ENCODE measurements at regions not wholly inside any gene's neighbourhood (a gene's known extent, or its start where the extent isn't known, plus 50 kb on each side); places are given as distances from the start of the nearest gene placed in this dataset.
A peak's percentile ranks its signal among the peaks of the same experiment; 100 is the strongest.

- DNase-seq (ENCODE audit: low read depth), result no peak
- peak; percentile 7 for TF ChIP-seq CTCF (IDR thresholded peaks at IDR 0.05; ENCODE audit: low read length, missing control alignments)
- no peak overlapping the region for H3K4me3 ChIP-seq (replicated peaks; ENCODE audit: low read depth, low read length)
Observed at GRCh38 chr6:68443704-68444103, 191.4 kb upstream of the ADGRB3 start.

- DNase-seq (ENCODE audit: low read depth), result peak; percentile 0
- no peak for TF ChIP-seq CTCF (IDR thresholded peaks at IDR 0.05; ENCODE audit: low read length, missing control alignments)
- no peak overlapping the region for H3K4me3 ChIP-seq (replicated peaks; ENCODE audit: low read depth, low read length)
Observed at GRCh38 chr6:68427630-68428029, 207.5 kb upstream of the ADGRB3 start.

GRCh38 chr6:68410021-68410420 lies 225.1 kb upstream of the ADGRB3 start:
- no peak for DNase-seq (ENCODE audit: low read depth)
- H3K4me3 ChIP-seq (replicated peaks; ENCODE audit: low read depth, low read length), result no peak overlapping the region
- TF ChIP-seq CTCF (IDR thresholded peaks at IDR 0.05; ENCODE audit: low read length, missing control alignments), result no peak

GRCh38 chr6:68400396-68400795 lies 234.7 kb upstream of the ADGRB3 start:
- no peak for DNase-seq (ENCODE audit: low read depth)
- H3K4me3 ChIP-seq (replicated peaks; ENCODE audit: low read depth, low read length), result no peak overlapping the region
- no peak for TF ChIP-seq CTCF (IDR thresholded peaks at IDR 0.05; ENCODE audit: low read length, missing control alignments)

- H3K4me3 ChIP-seq (replicated peaks; ENCODE audit: low read depth, low read length), result no peak overlapping the region
- no peak for TF ChIP-seq CTCF (IDR thresholded peaks at IDR 0.05; ENCODE audit: low read length, missing control alignments)
- DNase-seq (ENCODE audit: low read depth), result no peak
Observed at GRCh38 chr6:68391953-68392352, 243.1 kb upstream of the ADGRB3 start.

GRCh38 chr6:68372991-68373390 lies 262.1 kb upstream of the ADGRB3 start:
- no peak for TF ChIP-seq CTCF (IDR thresholded peaks at IDR 0.05; ENCODE audit: low read length, missing control alignments)
- no peak overlapping the region for H3K4me3 ChIP-seq (replicated peaks; ENCODE audit: low read depth, low read length)
- DNase-seq (ENCODE audit: low read depth), result no peak

GRCh38 chr6:68368845-68369244 lies 266.2 kb upstream of the ADGRB3 start:
- no peak overlapping the region for H3K4me3 ChIP-seq (replicated peaks; ENCODE audit: low read depth, low read length)
- no peak for TF ChIP-seq CTCF (IDR thresholded peaks at IDR 0.05; ENCODE audit: low read length, missing control alignments)
- no peak for DNase-seq (ENCODE audit: low read depth)

Measured in fibroblast of pulmonary artery (primary cell).